Ovary (tissue), 3 donors: ENCODE measurements at regions not wholly inside any gene's neighbourhood (a gene's known extent, or its start where the extent isn't known, plus 50 kb on each side); places are given as distances from the start of the nearest gene placed in this dataset.

ENCODE experiments used
- EP300 ChIP-seq: sonication (generic); formaldehyde crosslinking; IDR thresholded peaks from one replicate; pipeline ENCODE4 v1.6.1; 2017; ENCODE audit warnings: antibody characterized with exemption
- POLR2A ChIP-seq: fragments of 450-650 bp; IDR thresholded peaks from one replicate; pipeline ENCODE4 v1.6.1; 2017; ENCODE audit warnings: antibody characterized with exemption, mild to moderate bottlenecking, moderate library complexity
- TF ChIP-seq, protein P1 (sequence below), 3 donors: fragments of 450-650 bp in 2 of 3; fragments of 200-600 bp in 1 of 3; IDR thresholded peaks; one replicate each; pipeline versions ENCODE4 v1.5.1 to v1.8.0; 2016 to 2022; ENCODE audit warnings: antibody characterized with exemption in 3 of 3, mild to moderate bottlenecking in 1 of 3
- donor health status: DM: no; HTN: no; CAD: no.

DNA sequence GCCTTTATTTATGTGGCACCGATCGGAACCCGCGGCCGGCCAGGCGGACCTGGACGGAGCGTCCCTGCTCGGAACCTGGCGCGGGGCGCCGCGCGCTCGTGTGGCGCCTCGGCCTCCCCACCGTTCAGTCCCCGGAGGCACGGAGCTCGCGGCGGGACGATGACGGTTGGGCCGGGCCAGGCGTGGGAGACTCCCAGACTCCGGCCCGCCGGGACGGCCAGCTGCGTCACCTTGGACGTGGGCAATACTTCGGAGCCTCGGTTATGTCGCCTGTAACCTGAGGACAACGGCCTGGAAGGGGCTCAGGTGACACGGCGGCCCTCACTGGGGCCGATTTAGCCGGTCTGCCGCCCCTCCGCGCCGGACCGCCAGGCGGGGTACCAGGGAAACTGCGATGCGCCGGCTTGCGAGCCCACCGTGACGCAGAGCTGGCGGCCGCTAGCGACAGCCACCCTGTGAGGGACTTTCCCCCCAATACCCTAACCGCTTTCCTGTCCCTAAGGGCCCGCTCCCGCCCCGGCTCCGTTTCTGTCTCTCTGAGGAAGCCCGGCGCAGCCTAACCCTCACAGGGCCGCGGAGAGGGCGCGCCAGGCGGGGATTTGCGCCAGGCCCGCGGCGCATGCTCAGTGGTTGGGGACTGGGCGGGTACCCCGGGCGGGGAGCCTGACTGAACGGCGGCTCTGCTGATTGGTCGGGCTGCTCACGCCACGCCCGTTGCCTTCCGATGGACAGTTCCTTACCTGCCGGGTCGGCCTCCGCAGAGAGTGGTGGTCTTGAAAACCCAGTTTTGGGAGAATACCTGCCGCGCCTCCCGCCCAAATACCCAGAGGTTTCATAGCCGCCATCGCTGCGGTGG is 109.5 kb upstream of the DOCK9 start:
- peak; percentile 69 for TF ChIP-seq POLR2A
- TF ChIP-seq, protein P1, sequence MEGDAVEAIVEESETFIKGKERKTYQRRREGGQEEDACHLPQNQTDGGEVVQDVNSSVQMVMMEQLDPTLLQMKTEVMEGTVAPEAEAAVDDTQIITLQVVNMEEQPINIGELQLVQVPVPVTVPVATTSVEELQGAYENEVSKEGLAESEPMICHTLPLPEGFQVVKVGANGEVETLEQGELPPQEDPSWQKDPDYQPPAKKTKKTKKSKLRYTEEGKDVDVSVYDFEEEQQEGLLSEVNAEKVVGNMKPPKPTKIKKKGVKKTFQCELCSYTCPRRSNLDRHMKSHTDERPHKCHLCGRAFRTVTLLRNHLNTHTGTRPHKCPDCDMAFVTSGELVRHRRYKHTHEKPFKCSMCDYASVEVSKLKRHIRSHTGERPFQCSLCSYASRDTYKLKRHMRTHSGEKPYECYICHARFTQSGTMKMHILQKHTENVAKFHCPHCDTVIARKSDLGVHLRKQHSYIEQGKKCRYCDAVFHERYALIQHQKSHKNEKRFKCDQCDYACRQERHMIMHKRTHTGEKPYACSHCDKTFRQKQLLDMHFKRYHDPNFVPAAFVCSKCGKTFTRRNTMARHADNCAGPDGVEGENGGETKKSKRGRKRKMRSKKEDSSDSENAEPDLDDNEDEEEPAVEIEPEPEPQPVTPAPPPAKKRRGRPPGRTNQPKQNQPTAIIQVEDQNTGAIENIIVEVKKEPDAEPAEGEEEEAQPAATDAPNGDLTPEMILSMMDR (IDR thresholded peaks at IDR 0.05): peak in 2 of 3 donors; percentile 22 to 45
- TF ChIP-seq EP300: no peak
